ENCODE measurements at regions not wholly inside any gene's neighbourhood (a gene's known extent, or its start where the extent isn't known, plus 50 kb on each side); places are given as distances from the start of the nearest gene placed in this dataset.
"Not testable (repeated sequence)": the region's sequence is repeated elsewhere in the genome, so short reads cannot be mapped to it uniquely, and the experiment has no call there.

- no peak for DNase-seq
These were observed 124.3 kb upstream of the MAMLD1 start for GRCh38 chrX:150238632-150239382.

- no peak for DNase-seq
These were observed 123.0 kb upstream of the MAMLD1 start for GRCh38 chrX:150239946-150240642.

- DNase-seq = no peak
These were observed 122.5 kb upstream of the MAMLD1 start for GRCh38 chrX:150240643-150240970.

GRCh38 chrX:150253959-150254620, 109.0 kb upstream of the MAMLD1 start:
- DNase-seq = peak in 1 of 3 donors; percentile 16

- no peak for DNase-seq
These were observed 108.2 kb upstream of the MAMLD1 start for GRCh38 chrX:150254909-150255308.

- no peak for DNase-seq
These were observed 107.4 kb upstream of the MAMLD1 start for GRCh38 chrX:150255441-150256296.

- DNase-seq = no peak
These were observed 106.8 kb upstream of the MAMLD1 start for GRCh38 chrX:150256297-150256650.

- no peak for DNase-seq
These were observed 105.6 kb upstream of the MAMLD1 start for GRCh38 chrX:150257353-150258175.

- DNase-seq = no peak
These were observed 105.0 kb upstream of the MAMLD1 start for GRCh38 chrX:150258176-150258425.

GRCh38 chrX:150258463-150259430, 104.4 kb upstream of the MAMLD1 start:
- peak in 1 of 3 donors; percentile 11 for DNase-seq

- DNase-seq = no peak
These were observed 100.7 kb upstream of the MAMLD1 start for GRCh38 chrX:150262456-150262855.

- DNase-seq = no peak
These were observed 94.2 kb upstream of the MAMLD1 start for GRCh38 chrX:150268839-150269355.

- no peak for DNase-seq
These were observed 93.4 kb upstream of the MAMLD1 start for GRCh38 chrX:150269605-150270254.

GRCh38 chrX:150270622-150271021, 92.5 kb upstream of the MAMLD1 start:
- no peak for DNase-seq

GRCh38 chrX:150273575-150274294, 89.4 kb upstream of the MAMLD1 start:
- not testable (repeated sequence) for DNase-seq

- no peak for DNase-seq
These were observed 80.2 kb upstream of the MAMLD1 start for GRCh38 chrX:150282953-150283352.

- no peak for DNase-seq
These were observed 72.1 kb upstream of the MAMLD1 start for GRCh38 chrX:150291014-150291413.

- DNase-seq = no peak
These were observed 69.7 kb upstream of the MAMLD1 start for GRCh38 chrX:150293311-150294013.
